HG03066 (cell line): ENCODE measurements at regions not wholly inside any gene's neighbourhood (a gene's known extent, or its start where the extent isn't known, plus 50 kb on each side); places are given as distances from the start of the nearest gene placed in this dataset.
"Not testable (repeated sequence)": the region's sequence is repeated elsewhere in the genome, so short reads cannot be mapped to it uniquely, and the experiment has no call there.

Experiments
- ATAC-seq: cut with Tn5 transposase; IDR thresholded peaks from one replicate; pipeline ENCODE4 v1.9.1; 2021; ENCODE audit warnings: low read depth; ENCODE audit not compliant: unreplicated experiment

GRCh38 chr5:174459071-174459702 lies 265.2 kb upstream of the MSX2 start:
- no peak for ATAC-seq

- no peak for ATAC-seq
Observed at GRCh38 chr5:174459832-174460448, 264.4 kb upstream of the MSX2 start.

GRCh38 chr5:174462129-174462528 lies 262.3 kb upstream of the MSX2 start:
- no peak for ATAC-seq

- no peak for ATAC-seq
Observed at GRCh38 chr5:174464504-174465165, 259.7 kb upstream of the MSX2 start.

- not testable (repeated sequence) for ATAC-seq
Observed at GRCh38 chr5:174471528-174471927, 252.9 kb upstream of the MSX2 start.

- no peak for ATAC-seq
Observed at GRCh38 chr5:174472956-174473355, 251.4 kb upstream of the MSX2 start.

GRCh38 chr5:174476001-174476400 lies 248.4 kb upstream of the MSX2 start:
- not testable (repeated sequence) for ATAC-seq

- no peak for ATAC-seq
Observed at GRCh38 chr5:174479325-174479724, 245.1 kb upstream of the MSX2 start.

- ATAC-seq, result no peak
Observed at GRCh38 chr5:174481737-174482136, 242.6 kb upstream of the MSX2 start.

GRCh38 chr5:174482607-174483024 lies 241.8 kb upstream of the MSX2 start:
- ATAC-seq, result no peak

GRCh38 chr5:174483411-174483810 lies 241.0 kb upstream of the MSX2 start:
- no peak for ATAC-seq

- no peak for ATAC-seq
Observed at GRCh38 chr5:174489215-174489614, 235.2 kb upstream of the MSX2 start.

- no peak for ATAC-seq
Observed at GRCh38 chr5:174489920-174490597, 234.3 kb upstream of the MSX2 start.

GRCh38 chr5:174490728-174491127 lies 233.7 kb upstream of the MSX2 start:
- ATAC-seq, result no peak

- no peak for ATAC-seq
Observed at GRCh38 chr5:174491265-174491664, 233.1 kb upstream of the MSX2 start.

GRCh38 chr5:174491761-174492350 lies 232.5 kb upstream of the MSX2 start:
- no peak for ATAC-seq

- no peak for ATAC-seq
Observed at GRCh38 chr5:174493530-174493929, 230.9 kb upstream of the MSX2 start.

- ATAC-seq, result not testable (repeated sequence)
Observed at GRCh38 chr5:174497939-174498338, 226.4 kb upstream of the MSX2 start.

GRCh38 chr5:174498575-174498974 lies 225.8 kb upstream of the MSX2 start:
- not testable (repeated sequence) for ATAC-seq

- no peak for ATAC-seq
Observed at GRCh38 chr5:174500636-174501035, 223.7 kb upstream of the MSX2 start.

- ATAC-seq, result no peak
Observed at GRCh38 chr5:174501461-174502069, 222.8 kb upstream of the MSX2 start.
